NCI-H2081 (cell line): ENCODE measurements at regions not wholly inside any gene's neighbourhood (a gene's known extent, or its start where the extent isn't known, plus 50 kb on each side); places are given as distances from the start of the nearest gene placed in this dataset.

Experiments used
- DNase-seq, 2 experiments: peaks; one replicate each; lab custom pipeline; 2025; lab: John Stamatoyannopoulos, UW

GRCh38 chr18:37691162-37691561 lies 125.6 kb upstream of the CELF4 start:
- DNase-seq = no peak

GRCh38 chr18:37689841-37690240 lies 124.2 kb upstream of the CELF4 start:
- no peak for DNase-seq

GRCh38 chr18:37684590-37684989 lies 119.0 kb upstream of the CELF4 start:
- DNase-seq = no peak

GRCh38 chr18:37684183-37684582 lies 118.6 kb upstream of the CELF4 start:
- DNase-seq = no peak

- DNase-seq = no peak
Observed at GRCh38 chr18:37680911-37681310, 115.3 kb upstream of the CELF4 start.

GRCh38 chr18:37676276-37676675 lies 110.7 kb upstream of the CELF4 start:
- DNase-seq = no peak

- no peak for DNase-seq
Observed at GRCh38 chr18:37675699-37676098, 110.1 kb upstream of the CELF4 start.

GRCh38 chr18:37674570-37674969 lies 109.0 kb upstream of the CELF4 start:
- no peak for DNase-seq

GRCh38 chr18:37673671-37674070 lies 108.1 kb upstream of the CELF4 start:
- DNase-seq = no peak

- DNase-seq = no peak
Observed at GRCh38 chr18:37672932-37673595, 107.5 kb upstream of the CELF4 start.

GRCh38 chr18:37672001-37672400 lies 106.4 kb upstream of the CELF4 start:
- DNase-seq = no peak

- DNase-seq = no peak
Observed at GRCh38 chr18:37671530-37671929, 105.9 kb upstream of the CELF4 start.

- DNase-seq = no peak
Observed at GRCh38 chr18:37671119-37671518, 105.5 kb upstream of the CELF4 start.

GRCh38 chr18:37669991-37670534 lies 104.5 kb upstream of the CELF4 start:
- DNase-seq = no peak

- peak in 1 of 2 experiments; percentile 55 for DNase-seq
Observed at GRCh38 chr18:37668971-37669747, 103.6 kb upstream of the CELF4 start.

- no peak for DNase-seq
Observed at GRCh38 chr18:37667836-37668235, 102.2 kb upstream of the CELF4 start.

- DNase-seq = no peak
Observed at GRCh38 chr18:37666991-37667390, 101.4 kb upstream of the CELF4 start.

- no peak for DNase-seq
Observed at GRCh38 chr18:37666451-37666850, 100.9 kb upstream of the CELF4 start.

- DNase-seq = no peak
Observed at GRCh38 chr18:37665346-37665745, 99.7 kb upstream of the CELF4 start.

GRCh38 chr18:37663446-37663845 lies 97.8 kb upstream of the CELF4 start:
- no peak for DNase-seq

- DNase-seq = no peak
Observed at GRCh38 chr18:37662546-37663339, 97.1 kb upstream of the CELF4 start.

- DNase-seq = no peak
Observed at GRCh38 chr18:37662099-37662498, 96.5 kb upstream of the CELF4 start.

GRCh38 chr18:37661478-37661877 lies 95.9 kb upstream of the CELF4 start:
- DNase-seq = no peak
